Esophagus squamous epithelium (tissue), 5 donors: ENCODE measurements at regions not wholly inside any gene's neighbourhood (a gene's known extent, or its start where the extent isn't known, plus 50 kb on each side); places are given as distances from the start of the nearest gene placed in this dataset.

Experiments
- DNase-seq: peaks from one replicate; lab custom pipeline; 2025; lab: John Stamatoyannopoulos, UW
- H3K27ac ChIP-seq, 4 donors: fragments of 200-600 bp; sonication (generic); one replicate each; pipeline ENCODE4 v1.5.1; 2016 to 2019; ENCODE audit warnings: mild to moderate bottlenecking in 1 of 4
- H3K27me3 ChIP-seq, 4 donors: fragments of 200-600 bp; sonication (generic); 1 replicate in 3 of 4; 2 replicates in 1 of 4; pipeline versions ENCODE4 v1.5.1 to v1.6.0; 2017 to 2021; ENCODE audit warnings: antibody characterized with exemption in 1 of 4
- H3K36me3 ChIP-seq, 3 donors: fragments of 200-600 bp; sonication (generic); one replicate each; pipeline ENCODE4 v1.5.1; 2016 to 2019
- H3K4me1 ChIP-seq, 3 donors: fragments of 200-600 bp; sonication (generic); one replicate each; pipeline ENCODE4 v1.5.1; 2017 to 2019
- H3K4me3 ChIP-seq, 4 donors: fragments of 200-600 bp; sonication (generic); 1 replicate in 3 of 4; 2 replicates in 1 of 4; pipeline ENCODE4 v1.5.1; 2016 to 2019; ENCODE audit warnings: mild to moderate bottlenecking in 2 of 4, moderate library complexity in 1 of 4
- H3K9me3 ChIP-seq, 3 donors: fragments of 200-600 bp; sonication (generic); one replicate each; pipeline ENCODE4 v1.5.1; 2016 to 2019
- POLR2A ChIP-seq, 4 donors: fragments of 450-650 bp; IDR thresholded peaks; one replicate each; pipeline ENCODE4 v1.6.1; 2017; ENCODE audit warnings: antibody characterized with exemption in 4 of 4, mild to moderate bottlenecking in 4 of 4, moderate library complexity in 3 of 4
- WGBS, 2 donors: methylation state at CpG; one replicate each; pipeline ENCODE4 v1.1.5; 2018; 5-methylcytosine and 5-hydroxymethylcytosine counted together
- intact Hi-C: fragments of 100-400 bp; cut with DNase I; formaldehyde crosslinking; loops from one replicate; pipeline ENCODE4 v1.15.0; 2022
- TF ChIP-seq, protein P1 (sequence below), 6 experiments: fragments of 450-650 bp in 4 of 6; fragments of 200-600 bp in 2 of 6; sonication (generic) in 2 of 6; IDR thresholded peaks; one replicate each; pipeline ENCODE4 v1.5.1; 2016 to 2019; ENCODE audit warnings: antibody characterized with exemption in 6 of 6, mild to moderate bottlenecking in 4 of 6, moderate library complexity in 4 of 6
- donor health status: DM: yes; HTN: yes; CAD: no.

DNA sequence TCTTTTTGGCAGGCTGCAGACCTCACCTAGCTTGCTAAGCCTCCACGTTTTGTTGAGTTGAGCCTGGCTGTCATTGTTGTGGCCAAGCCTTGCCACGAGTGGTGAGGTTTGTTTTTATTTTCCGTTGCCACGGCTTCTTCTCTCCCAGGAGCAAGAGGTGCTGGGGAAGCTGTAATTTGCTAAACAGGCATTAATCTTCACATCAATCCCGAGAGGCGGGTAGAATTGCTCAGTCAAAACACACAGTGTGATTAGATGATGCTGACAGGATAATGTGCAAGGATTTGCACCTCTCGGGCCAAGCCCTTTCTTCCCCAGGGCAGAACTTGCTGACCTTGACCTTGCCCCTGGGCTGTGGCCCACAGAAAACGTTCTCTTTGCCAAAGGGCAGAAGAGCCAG, 72.2 kb upstream of the ATP6AP2 start:
- WGBS, 2 donors: 56% methylated on average over 5 of the region's 8 CpGs; no CpG with 5 or more reads in 1 of the 2 donors
- TF ChIP-seq, protein P1, sequence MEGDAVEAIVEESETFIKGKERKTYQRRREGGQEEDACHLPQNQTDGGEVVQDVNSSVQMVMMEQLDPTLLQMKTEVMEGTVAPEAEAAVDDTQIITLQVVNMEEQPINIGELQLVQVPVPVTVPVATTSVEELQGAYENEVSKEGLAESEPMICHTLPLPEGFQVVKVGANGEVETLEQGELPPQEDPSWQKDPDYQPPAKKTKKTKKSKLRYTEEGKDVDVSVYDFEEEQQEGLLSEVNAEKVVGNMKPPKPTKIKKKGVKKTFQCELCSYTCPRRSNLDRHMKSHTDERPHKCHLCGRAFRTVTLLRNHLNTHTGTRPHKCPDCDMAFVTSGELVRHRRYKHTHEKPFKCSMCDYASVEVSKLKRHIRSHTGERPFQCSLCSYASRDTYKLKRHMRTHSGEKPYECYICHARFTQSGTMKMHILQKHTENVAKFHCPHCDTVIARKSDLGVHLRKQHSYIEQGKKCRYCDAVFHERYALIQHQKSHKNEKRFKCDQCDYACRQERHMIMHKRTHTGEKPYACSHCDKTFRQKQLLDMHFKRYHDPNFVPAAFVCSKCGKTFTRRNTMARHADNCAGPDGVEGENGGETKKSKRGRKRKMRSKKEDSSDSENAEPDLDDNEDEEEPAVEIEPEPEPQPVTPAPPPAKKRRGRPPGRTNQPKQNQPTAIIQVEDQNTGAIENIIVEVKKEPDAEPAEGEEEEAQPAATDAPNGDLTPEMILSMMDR (IDR thresholded peaks at IDR 0.05): no peak
- TF ChIP-seq POLR2A (IDR thresholded peaks at IDR 0.05): no peak
- no peaks in the 10 kb centered on the region for H3K9me3 ChIP-seq
- H3K36me3 ChIP-seq: no peaks in the 10 kb centered on the region
- DNase-seq: no peak
- H3K27ac ChIP-seq: no peak overlapping the region
- H3K27me3 ChIP-seq: no peaks in the 10 kb centered on the region
- no peak overlapping the region for H3K4me3 ChIP-seq
- no peaks in the 10 kb centered on the region for H3K4me1 ChIP-seq
- intact Hi-C loops: no loop called here

DNA sequence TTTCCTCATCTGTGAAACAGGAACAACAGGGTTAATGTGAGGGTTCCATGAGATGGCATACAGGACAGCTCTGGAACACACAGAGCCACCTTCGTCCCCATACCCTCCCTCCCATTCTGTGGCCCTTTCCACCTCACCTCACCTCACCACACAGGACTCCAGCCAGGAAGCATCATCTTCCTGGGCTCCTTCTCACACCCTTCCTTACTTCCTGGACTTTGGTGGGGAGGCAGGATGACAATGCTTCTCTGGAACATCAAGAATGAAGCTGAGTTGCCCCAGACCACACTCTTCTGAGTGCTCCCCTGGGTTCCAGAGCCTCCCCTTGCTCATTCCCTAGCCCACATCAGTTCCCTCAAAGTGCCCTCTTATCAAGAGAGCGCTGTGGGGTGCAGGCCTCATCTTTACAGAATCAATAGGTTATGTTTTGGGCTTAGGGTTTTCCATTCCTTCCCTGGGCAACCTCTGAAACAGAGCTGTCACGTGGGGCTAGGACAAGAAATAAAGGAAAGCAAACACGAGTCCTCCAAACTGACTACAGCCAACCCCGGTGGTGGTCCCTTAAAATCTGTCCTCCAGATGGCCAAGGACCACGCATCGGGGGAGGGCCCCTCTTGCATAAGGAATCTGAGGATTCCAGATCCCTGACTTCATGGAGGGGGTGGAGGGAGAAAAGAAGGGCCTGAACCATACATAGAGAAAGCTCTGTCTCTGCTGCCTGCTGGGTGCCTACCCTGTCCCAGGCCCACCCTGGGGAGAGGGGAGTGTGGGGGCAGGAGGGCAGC, 74.4 kb upstream of the ATP6AP2 start:
- Histone ChIP-seq H3K4me3 (no peak overlapping the region), H3K27me3 (no peaks in the 10 kb centered on the region), H3K9me3 (no peaks in the 10 kb centered on the region), H3K36me3 (no peaks in the 10 kb centered on the region), H3K4me1 (peaks cover 0 to 3% (median 0%) of the 10 kb centered on the region in 3 donors), H3K27ac (no peak overlapping the region)
- 64 to 91% methylated on average over 6 to 7 of the region's 7 CpGs for WGBS, 2 donors
- DNase-seq: no peak
- TF ChIP-seq POLR2A (IDR thresholded peaks at IDR 0.05): no peak
- TF ChIP-seq, protein P1 (IDR thresholded peaks at IDR 0.05): no peak
- intact Hi-C loops: no loop called here

GRCh38 chrX:40504801-40505605, 75.8 kb upstream of the ATP6AP2 start:
- Histone ChIP-seq H3K4me3 (no peak overlapping the region), H3K27ac (no peak overlapping the region), H3K27me3 (no peaks in the 10 kb centered on the region), H3K36me3 (no peaks in the 10 kb centered on the region), H3K4me1 (peaks cover 0 to 5% (median 0%) of the 10 kb centered on the region in 3 donors), H3K9me3 (no peaks in the 10 kb centered on the region)
- DNase-seq: no peak
- 45 to 83% methylated on average over 1 to 5 of the region's 5 CpGs for WGBS, 2 donors
- intact Hi-C loops: no loop called here
- TF ChIP-seq, protein P1 (IDR thresholded peaks at IDR 0.05): no peak
- no peak for TF ChIP-seq POLR2A (IDR thresholded peaks at IDR 0.05)

- intact Hi-C loops: no loop called here
- WGBS, 2 donors: 93 to 94% methylated on average over 3 of the region's 3 CpGs
- H3K9me3 ChIP-seq: no peaks in the 10 kb centered on the region
- H3K27me3 ChIP-seq: no peaks in the 10 kb centered on the region
- H3K27ac ChIP-seq: no peak overlapping the region
- peaks cover 0 to 5% (median 0%) of the 10 kb centered on the region in 3 donors for H3K4me1 ChIP-seq
- H3K4me3 ChIP-seq: no peak overlapping the region
- no peak for TF ChIP-seq POLR2A (IDR thresholded peaks at IDR 0.05)
- TF ChIP-seq, protein P1 (IDR thresholded peaks at IDR 0.05): no peak
- no peak for DNase-seq
- no peaks in the 10 kb centered on the region for H3K36me3 ChIP-seq
Observed at GRCh38 chrX:40503094-40503493, 77.7 kb upstream of the ATP6AP2 start.

- peaks cover 0 to 5% (median 0%) of the 10 kb centered on the region in 3 donors for H3K4me1 ChIP-seq
- no peaks in the 10 kb centered on the region for H3K27me3 ChIP-seq
- no peak for DNase-seq
- no peak overlapping the region for H3K4me3 ChIP-seq
- H3K27ac ChIP-seq: no peak overlapping the region
- H3K36me3 ChIP-seq: no peaks in the 10 kb centered on the region
- TF ChIP-seq, protein P1 (IDR thresholded peaks at IDR 0.05): no peak
- TF ChIP-seq POLR2A (IDR thresholded peaks at IDR 0.05): no peak
- intact Hi-C loops: no loop called here
- no peaks in the 10 kb centered on the region for H3K9me3 ChIP-seq
Observed at GRCh38 chrX:40502688-40503087, 78.1 kb upstream of the ATP6AP2 start.
